ENCODE measurements at regions not wholly inside any gene's neighbourhood (a gene's known extent, or its start where the extent isn't known, plus 50 kb on each side); places are given as distances from the start of the nearest gene placed in this dataset.
A peak's percentile ranks its signal among the peaks of the same experiment; 100 is the strongest.

DNA sequence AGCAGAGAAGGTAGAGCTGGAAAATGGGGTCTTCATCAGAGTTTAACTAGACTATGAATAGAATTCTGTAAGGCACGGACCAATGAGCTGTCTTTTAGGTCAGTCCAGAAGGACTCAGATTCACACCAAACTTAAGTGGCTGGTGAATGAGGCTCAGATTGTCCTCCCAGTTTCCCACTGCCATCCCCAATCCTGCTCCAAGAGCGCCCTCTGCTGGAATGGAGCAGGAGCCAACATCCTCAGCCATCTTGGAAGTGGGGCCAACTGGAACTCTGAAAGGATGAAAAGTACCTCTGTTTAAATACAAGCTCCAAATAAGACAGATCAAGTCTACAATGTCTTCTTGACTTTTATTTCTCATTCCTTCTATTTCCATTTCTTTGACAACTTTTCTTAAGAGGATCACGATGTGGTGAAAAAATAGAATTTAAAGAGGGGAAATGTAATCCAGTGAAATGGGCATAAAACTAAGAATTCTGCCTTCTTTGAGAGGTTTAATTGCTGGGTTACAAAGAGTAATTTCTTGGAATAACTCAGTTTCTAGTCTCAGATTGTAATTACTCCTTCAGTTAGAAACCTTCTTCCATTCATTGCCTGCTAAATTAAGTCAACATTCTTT is 217.1 kb upstream of the TPRG1 start (continued):
- TF ChIP-seq ZNF282 (IDR thresholded peaks at IDR 0.05; ENCODE audit: partially characterized antibody) (no peak), ZNF563 (CRISPR knock-in tag; IDR thresholded peaks at IDR 0.05) (no peak), ZBTB21 (CRISPR knock-in tag; IDR thresholded peaks at IDR 0.05) (no peak), SOX13 (IDR thresholded peaks at IDR 0.05) (no peak), SOX13 (CRISPR knock-in tag; conservative IDR thresholded peaks at IDR 0.05 in 1 of 2, IDR thresholded peaks at IDR 0.05 in 1 of 2) (0 out of 4 replicates have a peak, but pooled peaks of 1 of the 2 experiments have one; percentile 19), NCOA1 (CRISPR knock-in tag; IDR thresholded peaks at IDR 0.05) (no peak), MED1 (CRISPR knock-in tag; IDR thresholded peaks at IDR 0.05) (no peak), XRCC5 (optimal IDR thresholded peaks at IDR 0.05; ENCODE audit: low read length) (no peak), ZNF782 (CRISPR knock-in tag; IDR thresholded peaks at IDR 0.05; ENCODE audit: borderline replicate concordance) (no peak), SSRP1 (CRISPR knock-in tag; IDR thresholded peaks at IDR 0.05) (no peak), SP2 (CRISPR knock-in tag; IDR thresholded peaks at IDR 0.05) (no peak), HNRNPK (IDR thresholded peaks at IDR 0.05; ENCODE audit: low read depth, low read length, poor library complexity, severe bottlenecking) (no peak), SALL2 (CRISPR knock-in tag; IDR thresholded peaks at IDR 0.05) (no peak), NR2F6 (IDR thresholded peaks at IDR 0.05) (no peak), NR2F6 (CRISPR knock-in tag; IDR thresholded peaks at IDR 0.05) (no peak), ZNF232 (CRISPR knock-in tag; IDR thresholded peaks at IDR 0.05; ENCODE audit: borderline replicate concordance) (no peak), ARNT2 (CRISPR knock-in tag; IDR thresholded peaks at IDR 0.05; ENCODE audit: low read depth) (no peak)
- TF ChIP-seq, protein P1, sequence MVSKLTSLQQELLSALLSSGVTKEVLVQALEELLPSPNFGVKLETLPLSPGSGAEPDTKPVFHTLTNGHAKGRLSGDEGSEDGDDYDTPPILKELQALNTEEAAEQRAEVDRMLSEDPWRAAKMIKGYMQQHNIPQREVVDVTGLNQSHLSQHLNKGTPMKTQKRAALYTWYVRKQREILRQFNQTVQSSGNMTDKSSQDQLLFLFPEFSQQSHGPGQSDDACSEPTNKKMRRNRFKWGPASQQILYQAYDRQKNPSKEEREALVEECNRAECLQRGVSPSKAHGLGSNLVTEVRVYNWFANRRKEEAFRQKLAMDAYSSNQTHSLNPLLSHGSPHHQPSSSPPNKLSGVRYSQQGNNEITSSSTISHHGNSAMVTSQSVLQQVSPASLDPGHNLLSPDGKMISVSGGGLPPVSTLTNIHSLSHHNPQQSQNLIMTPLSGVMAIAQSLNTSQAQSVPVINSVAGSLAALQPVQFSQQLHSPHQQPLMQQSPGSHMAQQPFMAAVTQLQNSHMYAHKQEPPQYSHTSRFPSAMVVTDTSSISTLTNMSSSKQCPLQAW (CRISPR knock-in tag; IDR thresholded peaks at IDR 0.05), result peak; percentile 60
- TF ChIP-seq, protein P2, sequence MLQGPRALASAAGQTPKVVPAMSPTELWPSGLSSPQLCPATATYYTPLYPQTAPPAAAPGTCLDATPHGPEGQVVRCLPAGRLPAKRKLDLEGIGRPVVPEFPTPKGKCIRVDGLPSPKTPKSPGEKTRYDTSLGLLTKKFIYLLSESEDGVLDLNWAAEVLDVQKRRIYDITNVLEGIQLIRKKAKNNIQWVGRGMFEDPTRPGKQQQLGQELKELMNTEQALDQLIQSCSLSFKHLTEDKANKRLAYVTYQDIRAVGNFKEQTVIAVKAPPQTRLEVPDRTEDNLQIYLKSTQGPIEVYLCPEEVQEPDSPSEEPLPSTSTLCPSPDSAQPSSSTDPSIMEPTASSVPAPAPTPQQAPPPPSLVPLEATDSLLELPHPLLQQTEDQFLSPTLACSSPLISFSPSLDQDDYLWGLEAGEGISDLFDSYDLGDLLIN (CRISPR knock-in tag; IDR thresholded peaks at IDR 0.05; ENCODE audit: borderline replicate concordance), result no peak
- TF ChIP-seq, protein P3, sequence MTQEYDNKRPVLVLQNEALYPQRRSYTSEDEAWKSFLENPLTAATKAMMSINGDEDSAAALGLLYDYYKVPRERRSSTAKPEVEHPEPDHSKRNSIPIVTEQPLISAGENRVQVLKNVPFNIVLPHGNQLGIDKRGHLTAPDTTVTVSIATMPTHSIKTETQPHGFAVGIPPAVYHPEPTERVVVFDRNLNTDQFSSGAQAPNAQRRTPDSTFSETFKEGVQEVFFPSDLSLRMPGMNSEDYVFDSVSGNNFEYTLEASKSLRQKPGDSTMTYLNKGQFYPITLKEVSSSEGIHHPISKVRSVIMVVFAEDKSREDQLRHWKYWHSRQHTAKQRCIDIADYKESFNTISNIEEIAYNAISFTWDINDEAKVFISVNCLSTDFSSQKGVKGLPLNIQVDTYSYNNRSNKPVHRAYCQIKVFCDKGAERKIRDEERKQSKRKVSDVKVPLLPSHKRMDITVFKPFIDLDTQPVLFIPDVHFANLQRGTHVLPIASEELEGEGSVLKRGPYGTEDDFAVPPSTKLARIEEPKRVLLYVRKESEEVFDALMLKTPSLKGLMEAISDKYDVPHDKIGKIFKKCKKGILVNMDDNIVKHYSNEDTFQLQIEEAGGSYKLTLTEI (CRISPR knock-in tag; conservative IDR thresholded peaks at IDR 0.05), result no peak
- TF ChIP-seq, protein P4, sequence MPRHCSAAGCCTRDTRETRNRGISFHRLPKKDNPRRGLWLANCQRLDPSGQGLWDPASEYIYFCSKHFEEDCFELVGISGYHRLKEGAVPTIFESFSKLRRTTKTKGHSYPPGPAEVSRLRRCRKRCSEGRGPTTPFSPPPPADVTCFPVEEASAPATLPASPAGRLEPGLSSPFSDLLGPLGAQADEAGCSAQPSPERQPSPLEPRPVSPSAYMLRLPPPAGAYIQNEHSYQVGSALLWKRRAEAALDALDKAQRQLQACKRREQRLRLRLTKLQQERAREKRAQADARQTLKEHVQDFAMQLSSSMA (CRISPR knock-in tag; IDR thresholded peaks at IDR 0.05), result no peak
- TF ChIP-seq, protein P5, sequence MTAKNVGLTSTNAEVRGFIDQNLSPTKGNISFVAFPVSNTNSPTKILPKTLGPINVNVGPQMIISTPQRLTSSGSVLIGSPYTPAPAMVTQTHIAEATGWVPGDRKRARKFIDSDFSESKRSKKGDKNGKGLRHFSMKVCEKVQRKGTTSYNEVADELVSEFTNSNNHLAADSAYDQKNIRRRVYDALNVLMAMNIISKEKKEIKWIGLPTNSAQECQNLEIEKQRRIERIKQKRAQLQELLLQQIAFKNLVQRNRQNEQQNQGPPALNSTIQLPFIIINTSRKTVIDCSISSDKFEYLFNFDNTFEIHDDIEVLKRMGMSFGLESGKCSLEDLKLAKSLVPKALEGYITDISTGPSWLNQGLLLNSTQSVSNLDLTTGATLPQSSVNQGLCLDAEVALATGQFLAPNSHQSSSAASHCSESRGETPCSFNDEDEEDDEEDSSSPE (CRISPR knock-in tag; IDR thresholded peaks at IDR 0.05), result no peak
